ENCODE measurements at regions not wholly inside any gene's neighbourhood (a gene's known extent, or its start where the extent isn't known, plus 50 kb on each side); places are given as distances from the start of the nearest gene placed in this dataset.

- Histone ChIP-seq H3K4me1 (no peaks in the 10 kb centered on the region), H3K9me3 (no peaks in the 10 kb centered on the region), H3K27me3 (no peaks in the 10 kb centered on the region), H3K4me3 (ENCODE audit: low read depth, low read length) (no peak overlapping the region), H3K36me3 (no peaks in the 10 kb centered on the region)
- no peak for DNase-seq
- no peak for TF ChIP-seq CTCF (IDR thresholded peaks at IDR 0.05; ENCODE audit: low read depth, low read length)
Measured at GRCh38 chr3:147919496-147919895, 510.3 kb downstream of the ZIC1 start.

DNA sequence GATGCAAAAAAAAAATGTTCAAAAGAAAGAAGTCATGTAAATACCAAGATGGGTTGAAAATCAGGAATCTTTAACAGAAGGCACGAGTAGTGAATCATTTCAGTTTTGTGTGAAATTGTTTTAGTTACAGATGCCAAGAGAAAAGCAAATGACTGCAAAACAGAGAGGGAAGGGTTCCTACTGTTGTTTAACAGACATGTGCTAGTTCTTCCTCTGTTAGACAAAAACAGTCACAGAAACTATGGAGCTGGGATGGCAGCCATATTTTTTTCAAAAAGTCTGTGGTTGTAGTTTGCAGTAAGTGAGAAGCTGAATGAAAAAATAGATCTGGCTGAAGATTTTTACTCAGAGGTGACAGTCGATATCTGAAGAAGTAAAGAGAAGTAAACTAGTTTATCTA lies 511.9 kb downstream of the ZIC1 start:
- Histone ChIP-seq H3K27me3 (no peaks in the 10 kb centered on the region), H3K36me3 (no peaks in the 10 kb centered on the region), H3K4me1 (no peaks in the 10 kb centered on the region), H3K9me3 (no peaks in the 10 kb centered on the region), H3K4me3 (ENCODE audit: low read depth, low read length) (no peak overlapping the region)
- no peak for DNase-seq
- no peak for TF ChIP-seq CTCF (IDR thresholded peaks at IDR 0.05; ENCODE audit: low read depth, low read length)

DNA sequence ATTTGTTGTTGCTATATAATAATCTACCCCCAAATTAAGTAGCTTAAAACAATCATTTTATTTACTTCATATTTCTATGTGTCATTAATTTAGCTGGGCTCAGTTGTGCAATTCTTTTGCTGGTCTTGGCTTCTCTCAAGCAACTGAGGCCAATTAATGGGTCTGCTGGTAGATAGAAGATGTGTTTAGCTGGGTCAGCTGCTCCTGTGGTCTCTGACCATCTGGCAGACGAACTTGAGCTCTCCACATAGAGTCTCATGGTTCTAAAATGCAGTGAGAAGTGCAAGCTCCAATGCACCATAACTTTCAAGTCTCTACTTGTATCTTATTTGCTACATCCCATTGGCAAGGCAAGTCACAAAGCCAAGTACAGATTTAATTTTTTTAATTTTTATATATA lies 515.6 kb downstream of the ZIC1 start:
- no peak for DNase-seq
- Histone ChIP-seq H3K4me3 (ENCODE audit: low read depth, low read length) (no peak overlapping the region), H3K4me1 (no peaks in the 10 kb centered on the region), H3K36me3 (no peaks in the 10 kb centered on the region), H3K9me3 (no peaks in the 10 kb centered on the region), H3K27me3 (no peaks in the 10 kb centered on the region)
- TF ChIP-seq CTCF (IDR thresholded peaks at IDR 0.05; ENCODE audit: low read depth, low read length) = no peak

DNA sequence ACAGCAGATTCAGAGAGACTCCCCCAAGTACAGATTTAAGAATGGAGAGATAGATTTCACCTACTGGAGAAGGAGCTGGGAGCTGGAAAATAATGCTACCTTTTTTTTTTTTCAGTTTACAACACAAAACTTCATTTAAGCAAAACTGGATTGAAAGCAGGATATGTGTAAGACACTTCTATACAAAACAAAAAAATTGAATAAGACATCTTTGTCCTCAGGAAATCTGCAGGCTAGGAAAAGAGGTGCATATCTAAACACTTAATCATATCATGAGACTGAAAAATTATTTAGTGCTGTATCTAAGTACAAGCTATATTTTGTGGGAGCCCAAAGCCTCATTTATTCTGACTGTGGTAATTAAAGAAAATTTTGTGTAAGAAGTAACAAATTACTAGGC lies 516.1 kb downstream of the ZIC1 start:
- Histone ChIP-seq H3K36me3 (no peaks in the 10 kb centered on the region), H3K4me3 (ENCODE audit: low read depth, low read length) (no peak overlapping the region), H3K4me1 (no peaks in the 10 kb centered on the region), H3K27me3 (no peaks in the 10 kb centered on the region), H3K9me3 (no peaks in the 10 kb centered on the region)
- TF ChIP-seq CTCF (IDR thresholded peaks at IDR 0.05; ENCODE audit: low read depth, low read length) = no peak
- DNase-seq = no peak

- H3K4me3 ChIP-seq (ENCODE audit: low read depth, low read length) = no peak overlapping the region
Measured at GRCh38 chr3:147930232-147930807, 521.2 kb downstream of the ZIC1 start.

More at GRCh38 chr3:147930232-147930807, 521.2 kb downstream of the ZIC1 start:
- Histone ChIP-seq H3K27me3 (no peaks in the 10 kb centered on the region), H3K4me1 (no peaks in the 10 kb centered on the region), H3K9me3 (no peaks in the 10 kb centered on the region), H3K36me3 (no peaks in the 10 kb centered on the region)
- TF ChIP-seq CTCF (IDR thresholded peaks at IDR 0.05; ENCODE audit: low read depth, low read length) = no peak
- DNase-seq = no peak
